AG09309 (cell line): ENCODE measurements at regions not wholly inside any gene's neighbourhood (a gene's known extent, or its start where the extent isn't known, plus 50 kb on each side); places are given as distances from the start of the nearest gene placed in this dataset.
"Not testable (repeated sequence)": the region's sequence is repeated elsewhere in the genome, so short reads cannot be mapped to it uniquely, and the experiment has no call there.

Source experiments
- DNase-seq: peaks from one replicate; pipeline ENCODE4 v3.0.0-alpha.2; 2010; ENCODE audit warnings: low read depth
- H3K4me3 ChIP-seq: 2 replicates; pipeline ENCODE4 v1.5.1; 2011; ENCODE audit warnings: mild to moderate bottlenecking, low read depth, low read length, moderate library complexity; ENCODE audit not compliant: control insufficient read depth
- TF ChIP-seq, protein P1 (sequence below): IDR thresholded peaks from 2 replicates; pipeline ENCODE4 v1.5.1; 2011; ENCODE audit warnings: mild to moderate bottlenecking, low read depth, low read length, inconsistent platforms; ENCODE audit not compliant: insufficient read depth, control insufficient read depth; ENCODE audit errors: missing control alignments

DNA sequence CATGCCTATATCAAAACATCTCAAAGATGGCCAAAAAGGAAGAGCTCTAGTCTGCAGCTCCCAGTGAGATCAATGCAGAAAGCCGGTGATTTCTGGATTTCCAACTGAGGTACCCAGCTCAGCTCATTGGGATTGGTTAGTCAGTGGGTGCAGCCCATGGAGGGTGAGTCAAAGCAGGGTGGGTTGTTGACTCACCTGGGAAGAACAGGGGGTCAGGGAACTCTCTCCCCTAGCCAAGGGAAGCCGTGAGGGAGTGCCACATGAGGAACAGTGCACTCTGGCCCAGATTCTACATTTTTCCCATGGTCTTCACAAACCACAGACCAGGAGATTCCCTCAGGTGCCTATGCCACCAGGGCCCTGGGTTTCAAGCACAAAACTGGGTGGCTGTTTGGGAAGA lies 57.3 kb upstream of the FGF16 start:
- no peak overlapping the region for H3K4me3 ChIP-seq
- TF ChIP-seq, protein P1, sequence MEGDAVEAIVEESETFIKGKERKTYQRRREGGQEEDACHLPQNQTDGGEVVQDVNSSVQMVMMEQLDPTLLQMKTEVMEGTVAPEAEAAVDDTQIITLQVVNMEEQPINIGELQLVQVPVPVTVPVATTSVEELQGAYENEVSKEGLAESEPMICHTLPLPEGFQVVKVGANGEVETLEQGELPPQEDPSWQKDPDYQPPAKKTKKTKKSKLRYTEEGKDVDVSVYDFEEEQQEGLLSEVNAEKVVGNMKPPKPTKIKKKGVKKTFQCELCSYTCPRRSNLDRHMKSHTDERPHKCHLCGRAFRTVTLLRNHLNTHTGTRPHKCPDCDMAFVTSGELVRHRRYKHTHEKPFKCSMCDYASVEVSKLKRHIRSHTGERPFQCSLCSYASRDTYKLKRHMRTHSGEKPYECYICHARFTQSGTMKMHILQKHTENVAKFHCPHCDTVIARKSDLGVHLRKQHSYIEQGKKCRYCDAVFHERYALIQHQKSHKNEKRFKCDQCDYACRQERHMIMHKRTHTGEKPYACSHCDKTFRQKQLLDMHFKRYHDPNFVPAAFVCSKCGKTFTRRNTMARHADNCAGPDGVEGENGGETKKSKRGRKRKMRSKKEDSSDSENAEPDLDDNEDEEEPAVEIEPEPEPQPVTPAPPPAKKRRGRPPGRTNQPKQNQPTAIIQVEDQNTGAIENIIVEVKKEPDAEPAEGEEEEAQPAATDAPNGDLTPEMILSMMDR = no peak
- no peak for DNase-seq

DNA sequence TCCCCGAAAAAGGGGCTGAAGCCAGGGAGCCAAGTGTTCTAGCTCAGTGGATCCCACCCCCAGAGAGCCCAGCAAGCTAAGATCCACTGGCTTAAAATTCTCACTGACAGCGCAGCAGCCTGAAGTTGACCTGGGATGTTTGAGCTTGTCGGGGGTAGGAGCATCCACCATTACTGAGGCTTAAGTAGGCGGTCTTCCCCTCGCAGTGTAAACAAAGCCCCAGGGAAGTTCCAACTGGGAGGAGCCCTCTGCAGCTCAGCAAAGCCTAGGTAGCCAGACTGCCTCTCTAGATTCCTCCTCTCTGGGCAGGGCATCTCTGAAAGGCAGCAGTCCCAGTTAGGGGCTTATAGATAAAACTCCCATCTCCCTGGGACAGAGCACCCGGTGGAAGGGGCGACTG lies 56.8 kb upstream of the FGF16 start:
- DNase-seq, H3K4me3 ChIP-seq: not testable (repeated sequence)

DNA sequence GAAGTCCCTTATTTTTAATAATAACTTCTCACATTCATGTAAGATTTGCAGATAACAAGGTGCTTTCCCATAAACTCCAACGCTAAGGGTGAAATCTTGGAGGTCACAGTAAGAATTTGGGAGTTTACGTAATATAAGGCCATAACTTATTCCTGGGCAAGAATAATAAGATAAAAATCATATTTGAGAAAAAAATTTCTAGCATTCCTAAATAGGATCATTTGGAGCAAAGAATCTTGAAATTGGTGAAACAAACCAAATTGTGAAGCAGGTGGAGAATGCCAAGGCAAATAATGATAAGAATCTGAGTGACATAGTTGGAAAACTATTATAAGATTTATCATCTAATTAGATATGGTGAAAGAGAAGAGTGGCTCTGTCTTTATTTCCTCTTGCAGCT lies 50.4 kb upstream of the FGF16 start:
- no peak overlapping the region for H3K4me3 ChIP-seq
- no peak for DNase-seq
- TF ChIP-seq, protein P1 = no peak
